ENCODE measurements at regions not wholly inside any gene's neighbourhood (a gene's known extent, or its start where the extent isn't known, plus 50 kb on each side); places are given as distances from the start of the nearest gene placed in this dataset.

DNA sequence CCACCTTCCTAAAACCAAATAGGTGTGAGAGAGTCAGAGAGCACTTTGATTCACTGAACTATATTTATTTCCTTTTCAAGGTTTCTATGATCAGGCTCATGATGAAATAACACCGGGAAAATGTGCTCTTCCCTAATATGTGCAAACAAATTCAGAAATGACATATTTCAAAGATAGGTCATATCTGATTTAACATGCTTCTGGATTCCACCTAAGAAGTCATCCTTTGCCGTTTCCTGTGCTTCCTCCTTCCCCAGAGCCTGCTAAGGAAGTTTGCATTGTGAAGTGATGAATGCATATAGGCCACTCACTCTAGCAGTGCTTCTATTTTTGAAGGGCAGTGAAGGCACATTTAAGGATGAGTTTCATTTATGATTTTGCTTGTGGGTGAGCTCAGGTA is 327.6 kb downstream of the TDRD15 start:
- no peak for DNase-seq

DNA sequence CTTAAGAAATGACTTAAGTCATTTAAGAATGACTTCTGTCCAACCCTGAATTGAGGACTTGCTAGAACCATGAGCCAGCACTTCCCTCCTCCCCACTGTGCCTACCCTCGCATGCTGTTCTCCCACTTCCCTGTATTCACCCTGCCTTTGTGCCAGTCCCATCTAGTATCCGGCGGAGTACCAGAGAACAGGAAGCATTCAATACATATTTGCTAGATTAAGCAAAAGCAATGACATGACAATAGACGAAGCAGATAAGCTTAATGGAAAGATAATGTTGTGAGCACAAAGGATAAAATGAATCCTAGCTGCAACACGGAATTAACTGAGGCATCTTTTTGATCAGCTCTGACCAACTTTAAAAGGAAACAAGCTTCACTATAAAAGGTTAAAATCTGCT is 328.5 kb downstream of the TDRD15 start:
- no peak for DNase-seq

DNA sequence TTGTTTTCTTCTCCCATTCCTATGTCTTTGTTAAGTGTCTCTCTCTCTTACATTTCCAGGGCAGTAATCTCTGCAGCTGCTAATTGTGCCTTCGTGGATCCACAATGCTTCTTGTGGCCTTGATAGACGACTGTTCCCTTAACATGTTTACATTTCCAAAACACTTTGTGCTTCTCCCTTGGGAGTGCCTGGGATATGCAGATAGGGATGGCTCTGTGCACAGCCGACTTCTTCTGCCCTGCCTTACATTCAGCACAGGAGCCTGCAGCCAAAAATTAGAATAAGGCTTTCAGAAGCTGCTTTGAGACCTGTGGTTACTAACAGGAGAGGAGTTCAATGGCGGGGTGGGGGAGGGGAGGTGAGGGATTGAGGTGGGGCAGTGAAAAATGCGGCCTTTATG is 328.9 kb downstream of the TDRD15 start:
- DNase-seq = no peak

DNA sequence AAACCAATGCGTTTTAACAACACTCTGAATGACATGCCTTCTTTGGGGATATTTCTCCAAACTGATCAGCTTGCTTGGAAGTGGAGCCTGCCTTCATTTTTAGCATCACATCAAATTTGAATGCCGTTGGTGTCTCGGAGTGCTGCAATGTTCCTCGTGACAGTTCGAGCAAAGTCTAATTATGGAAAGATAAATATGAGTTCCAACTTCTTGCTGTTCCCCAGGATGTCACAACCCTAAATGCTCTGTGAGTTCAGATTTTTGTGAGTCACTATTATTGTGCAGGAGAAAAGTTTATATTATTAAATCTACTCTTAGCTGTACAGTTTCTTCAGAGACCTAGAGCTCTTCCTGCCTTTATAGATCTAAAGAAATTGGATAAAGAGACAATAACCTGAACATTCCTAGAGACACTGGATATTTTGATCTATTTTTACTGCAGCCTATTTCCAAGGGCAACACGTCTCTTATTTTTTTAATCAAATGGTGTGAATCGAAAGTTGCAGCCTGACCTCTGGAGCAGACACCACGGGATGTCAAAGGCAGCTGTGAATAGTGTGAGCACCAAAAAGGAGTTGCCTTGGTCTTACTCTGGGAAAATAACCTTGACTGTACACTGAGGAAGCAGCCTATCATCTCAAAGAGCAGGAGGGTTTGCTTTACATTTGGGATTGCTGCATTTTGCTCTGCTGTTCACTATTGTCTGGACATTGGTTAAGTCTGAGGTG is 330.1 kb downstream of the TDRD15 start:
- DNase-seq = no peak

DNA sequence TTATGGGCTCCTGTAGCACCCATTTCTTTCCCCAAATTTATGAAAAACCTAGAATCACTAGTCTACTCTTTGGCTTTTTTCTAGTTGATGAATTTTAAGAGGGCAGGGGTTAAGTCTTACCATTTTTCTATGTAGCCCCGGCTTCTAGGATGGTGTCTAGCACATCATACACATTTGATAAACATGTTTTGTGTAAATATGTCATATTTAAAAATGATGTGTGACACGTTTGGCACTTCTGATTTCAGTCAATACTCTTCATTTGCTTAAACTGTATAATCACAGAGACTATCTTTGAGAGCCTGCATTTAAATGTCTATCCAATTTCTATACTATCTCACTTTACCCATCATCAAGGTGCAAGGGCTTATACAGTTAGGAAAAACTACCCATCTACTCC is 331.1 kb downstream of the TDRD15 start:
- no peak for DNase-seq

DNA sequence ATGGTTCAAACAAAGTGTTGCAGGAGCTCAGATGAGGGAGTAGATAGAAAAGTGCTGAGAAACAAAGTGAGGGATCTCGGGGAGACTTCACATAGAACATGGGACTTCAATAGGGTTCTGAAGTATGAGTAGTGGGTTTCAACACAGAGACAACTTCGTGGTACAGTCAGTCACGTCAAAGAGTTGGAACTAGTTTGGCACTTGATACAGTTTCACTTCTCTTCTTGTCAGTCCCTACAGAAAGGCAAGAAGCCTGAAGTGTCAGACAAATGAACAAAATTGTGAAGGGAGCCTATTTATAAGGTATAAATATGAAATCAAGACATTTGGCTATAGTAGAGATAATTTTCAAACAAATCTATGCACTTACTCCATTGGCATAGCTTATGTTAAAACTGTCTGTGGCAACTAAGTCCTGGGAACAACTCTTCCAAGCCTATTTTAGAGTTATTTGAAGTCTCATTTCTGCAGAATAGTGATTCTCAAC is 338.0 kb downstream of the TDRD15 start:
- DNase-seq = no peak

DNA sequence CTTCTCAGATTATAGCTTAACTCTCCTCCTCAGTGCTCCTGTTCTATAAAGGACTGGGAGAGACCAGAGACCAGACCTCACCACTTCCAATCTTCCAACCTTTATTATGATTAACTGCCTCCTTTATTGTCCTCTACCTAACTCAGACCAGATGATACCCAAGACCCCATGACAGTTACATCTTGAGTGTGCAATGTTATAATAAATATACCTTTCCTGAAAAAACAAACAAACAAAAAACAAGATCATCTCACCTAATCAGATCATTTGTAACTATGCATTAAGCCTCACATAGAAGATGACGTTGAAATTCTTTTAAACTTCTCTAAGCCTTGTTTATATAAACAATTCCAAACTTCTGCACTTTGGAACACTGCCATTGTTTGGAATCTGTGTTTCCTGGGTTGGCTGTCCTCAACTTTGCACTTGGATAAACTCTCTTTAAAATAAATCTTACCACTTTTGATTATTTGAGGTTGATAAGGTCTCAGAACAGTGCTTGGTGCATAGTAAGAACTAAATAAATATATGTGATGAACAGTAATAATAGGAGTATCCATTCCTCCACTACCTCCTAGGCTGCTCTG is 342.7 kb downstream of the TDRD15 start:
- no peak for DNase-seq

DNA sequence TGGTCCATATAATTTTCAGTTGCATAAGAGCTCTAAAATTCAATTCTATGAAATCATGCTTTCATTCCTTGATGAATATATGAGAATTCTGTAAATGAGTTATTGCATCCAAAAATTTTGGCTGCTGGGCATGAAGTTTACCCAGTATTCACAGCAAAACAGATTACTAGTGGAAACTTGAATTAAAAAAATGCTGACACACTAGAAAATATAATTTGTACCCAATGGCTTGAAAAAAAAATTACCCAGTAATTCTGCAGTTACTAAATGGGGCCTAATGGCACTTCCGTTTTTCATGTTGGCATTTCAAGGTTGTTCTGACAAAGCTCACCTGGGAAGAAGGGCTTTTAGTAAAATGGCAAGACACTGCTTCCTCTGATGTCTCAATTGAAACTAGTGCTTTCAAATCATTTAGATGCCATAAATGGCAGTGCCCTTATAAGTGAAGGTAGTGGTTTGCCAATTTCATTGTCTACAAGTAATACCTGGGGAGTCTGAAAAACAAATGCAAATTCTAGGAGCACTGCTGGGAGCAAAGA is 343.6 kb downstream of the TDRD15 start:
- no peak for DNase-seq

DNA sequence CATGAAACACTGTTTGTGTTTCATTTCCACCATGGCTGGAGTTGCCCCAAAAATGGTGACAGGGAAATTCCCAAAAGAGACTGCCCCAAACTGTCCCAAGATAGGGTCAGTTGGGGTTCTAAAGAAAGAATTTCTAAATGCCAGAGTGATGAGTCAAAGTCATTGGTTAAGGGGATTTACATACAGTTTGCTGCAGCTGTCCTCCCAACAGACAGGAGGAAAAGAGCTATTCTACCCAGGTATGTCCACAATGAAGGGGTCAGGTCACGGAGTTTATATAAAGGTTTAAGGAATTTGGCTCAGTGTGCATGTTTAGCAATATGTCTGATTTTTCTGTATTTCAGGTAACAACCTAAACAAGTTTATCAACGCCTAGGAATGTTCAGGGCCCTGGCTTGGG is 344.1 kb downstream of the TDRD15 start:
- DNase-seq = no peak

DNA sequence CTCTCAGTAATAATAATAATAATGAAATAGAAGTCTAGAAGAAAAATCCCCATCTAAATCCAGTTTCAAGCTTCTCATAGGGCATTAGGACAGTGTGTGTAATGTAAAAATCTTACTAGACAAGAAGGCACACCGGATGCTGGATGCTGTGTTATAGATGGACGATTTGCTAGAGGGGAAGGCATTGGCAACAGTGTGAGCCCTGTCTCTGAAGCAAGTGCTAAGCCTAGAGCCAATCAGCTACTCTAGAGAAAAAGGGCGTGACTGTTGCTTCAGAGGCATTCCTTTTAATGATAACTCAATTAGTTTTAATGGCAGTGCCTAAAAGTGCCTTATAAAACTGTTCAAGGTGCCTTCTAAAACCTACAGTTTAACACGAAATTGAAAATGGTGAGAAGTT is 344.9 kb downstream of the TDRD15 start:
- no peak for DNase-seq

DNA sequence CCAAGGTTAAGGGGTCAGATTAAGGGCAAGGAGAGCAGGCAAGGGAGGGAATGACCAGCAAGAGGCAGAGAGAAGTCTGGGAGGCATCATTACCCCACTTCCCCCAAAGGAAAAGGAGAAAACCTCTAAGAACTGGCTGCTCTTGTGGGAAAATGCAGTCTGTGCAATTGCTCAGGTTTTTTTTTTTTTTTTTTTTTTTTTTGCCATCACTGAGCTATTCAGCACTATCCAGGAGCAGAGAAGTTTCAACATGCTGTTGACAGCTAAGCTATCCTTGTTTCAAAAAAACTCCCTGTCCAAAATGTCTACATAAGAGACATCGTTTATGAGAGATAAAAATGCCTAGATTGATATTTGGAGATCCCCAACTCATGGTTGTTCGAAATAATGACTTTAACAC is 345.4 kb downstream of the TDRD15 start:
- no peak for DNase-seq

DNA sequence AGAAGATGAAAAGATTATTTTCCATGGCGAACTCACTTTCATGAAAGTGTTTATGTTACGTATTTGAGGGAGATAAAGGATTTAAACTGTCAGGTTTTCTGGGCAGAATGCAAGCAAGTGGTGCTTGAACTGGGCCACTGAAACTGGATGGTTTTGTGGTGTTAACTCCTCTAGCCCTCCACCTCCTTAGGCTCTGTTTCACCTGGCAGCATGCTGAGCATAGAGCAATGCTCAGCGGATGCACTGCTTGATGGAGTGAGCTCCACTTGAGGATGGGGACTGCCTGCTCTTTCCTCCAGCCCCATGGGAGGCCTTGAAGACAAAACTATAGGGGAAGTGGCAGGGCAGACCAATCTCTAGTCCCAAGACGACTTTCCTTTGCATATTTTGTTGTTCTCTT is 345.8 kb downstream of the TDRD15 start:
- DNase-seq = no peak

DNA sequence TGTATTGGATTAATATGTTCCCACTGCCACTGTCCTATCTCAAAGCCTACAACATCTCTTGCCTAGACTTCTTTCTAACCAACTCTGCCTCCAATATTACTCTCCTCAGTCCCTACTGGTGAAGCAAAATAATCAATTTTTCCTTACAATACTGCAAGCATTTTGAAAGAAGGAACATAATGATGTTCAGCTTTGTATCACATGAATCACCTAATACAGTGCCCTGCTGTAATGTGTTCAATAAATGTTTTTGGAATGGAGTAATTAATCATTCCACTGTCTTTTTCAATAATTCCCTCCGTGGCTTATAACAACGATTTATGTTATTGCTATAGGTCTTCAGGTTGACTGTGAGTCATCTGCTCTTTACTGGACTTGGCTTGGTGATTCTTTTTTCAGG is 356.4 kb downstream of the TDRD15 start:
- DNase-seq = no peak

DNA sequence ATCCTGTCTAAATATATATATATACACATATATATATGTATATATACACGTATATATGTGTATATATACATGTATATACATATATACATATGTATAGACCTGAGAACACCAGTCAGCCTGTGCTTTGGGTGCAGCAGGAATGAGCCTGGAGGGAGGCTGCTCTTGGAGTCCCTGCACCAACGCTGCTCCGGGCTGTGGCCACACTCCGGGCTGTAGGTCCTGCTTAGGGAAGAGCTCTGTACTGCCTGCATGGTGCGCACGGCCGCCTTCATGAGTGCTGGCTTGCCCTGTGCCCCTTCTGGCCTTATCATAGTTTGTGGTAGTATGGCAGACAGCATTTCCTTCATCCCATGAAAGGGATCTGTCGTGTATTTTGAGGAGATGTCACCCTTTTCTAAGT is 360.9 kb downstream of the TDRD15 start:
- DNase-seq = no peak

DNA sequence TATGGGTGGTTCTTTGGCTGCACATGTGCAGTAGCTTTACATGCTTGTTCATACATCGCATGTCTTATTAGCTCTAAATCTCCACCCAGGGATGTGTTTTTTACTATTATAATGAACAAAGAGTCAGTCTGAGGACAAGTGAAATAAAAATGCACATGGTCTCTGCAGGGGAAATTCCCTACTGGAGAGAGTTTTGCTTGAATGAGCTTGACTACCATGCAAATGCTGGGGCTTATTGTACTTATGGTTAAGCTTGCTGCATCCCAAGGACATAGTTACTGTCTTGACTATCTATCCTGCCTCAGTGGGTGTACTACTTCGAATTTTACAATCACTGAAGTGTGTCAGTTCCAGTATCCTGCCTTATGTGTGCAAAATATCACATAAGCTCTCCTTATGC is 362.7 kb downstream of the TDRD15 start:
- DNase-seq = no peak

DNA sequence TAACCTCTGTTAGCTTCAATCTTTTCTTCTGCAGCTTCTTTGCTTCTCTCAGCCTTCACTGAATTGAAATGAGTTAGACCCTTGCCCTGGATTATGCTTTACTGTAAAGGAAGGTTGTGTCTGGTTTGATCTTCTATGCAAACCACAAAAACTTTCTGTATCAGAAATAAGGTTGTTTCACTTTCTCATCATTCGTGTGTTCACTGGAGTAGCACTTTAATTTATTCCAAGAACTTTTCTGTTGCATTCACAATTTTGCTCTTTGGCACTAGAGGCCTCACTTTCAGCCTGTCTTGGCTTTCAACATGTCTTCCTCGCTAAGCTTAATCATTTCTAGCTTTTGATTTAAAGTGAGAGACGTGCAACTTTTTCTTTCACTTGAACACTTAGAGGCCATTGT is 365.3 kb downstream of the TDRD15 start:
- DNase-seq = no peak

DNA sequence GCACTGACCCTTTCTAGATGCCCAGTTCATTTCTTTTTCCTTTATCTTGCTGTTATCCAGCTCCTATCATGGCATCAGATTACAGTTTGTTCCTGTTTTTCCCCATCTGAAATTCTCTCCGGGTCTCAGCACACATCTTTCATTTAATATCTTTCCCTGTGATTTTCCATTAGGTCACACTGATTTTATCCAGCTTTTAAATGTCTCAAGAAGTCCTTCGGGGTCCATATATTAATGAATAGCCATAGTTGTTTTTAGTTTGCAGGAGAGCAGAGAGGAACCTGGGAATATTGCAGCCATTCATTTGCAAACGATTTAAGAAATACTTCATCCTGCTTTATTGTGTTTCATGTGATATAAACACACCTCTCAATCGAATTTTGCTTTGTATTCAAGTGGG is 374.2 kb downstream of the TDRD15 start:
- DNase-seq = no peak

DNA sequence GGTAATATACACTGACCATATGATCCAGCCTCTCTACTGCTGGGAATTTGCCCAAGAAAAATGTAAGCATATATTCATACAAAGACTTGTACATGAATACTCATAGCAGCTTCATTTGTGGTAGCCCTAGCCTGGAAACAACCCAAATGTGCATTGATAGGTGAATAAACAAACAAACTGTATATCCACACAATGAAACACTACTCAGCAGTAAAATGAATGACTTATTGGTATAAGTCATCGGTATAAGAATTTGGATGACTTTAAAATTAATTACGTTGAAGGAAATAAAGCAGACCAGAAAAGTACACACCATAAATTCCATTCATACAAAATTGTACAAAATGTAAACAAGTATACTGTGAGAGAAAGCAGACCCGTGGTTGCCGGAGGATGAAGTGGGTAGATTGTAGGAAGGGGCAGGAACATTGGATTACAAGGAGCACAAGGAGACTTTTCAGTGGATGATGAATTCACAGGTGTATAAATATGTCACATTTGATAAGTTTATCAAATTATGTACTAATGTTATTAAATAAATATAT is 376.7 kb downstream of the TDRD15 start:
- DNase-seq = no peak

DNA sequence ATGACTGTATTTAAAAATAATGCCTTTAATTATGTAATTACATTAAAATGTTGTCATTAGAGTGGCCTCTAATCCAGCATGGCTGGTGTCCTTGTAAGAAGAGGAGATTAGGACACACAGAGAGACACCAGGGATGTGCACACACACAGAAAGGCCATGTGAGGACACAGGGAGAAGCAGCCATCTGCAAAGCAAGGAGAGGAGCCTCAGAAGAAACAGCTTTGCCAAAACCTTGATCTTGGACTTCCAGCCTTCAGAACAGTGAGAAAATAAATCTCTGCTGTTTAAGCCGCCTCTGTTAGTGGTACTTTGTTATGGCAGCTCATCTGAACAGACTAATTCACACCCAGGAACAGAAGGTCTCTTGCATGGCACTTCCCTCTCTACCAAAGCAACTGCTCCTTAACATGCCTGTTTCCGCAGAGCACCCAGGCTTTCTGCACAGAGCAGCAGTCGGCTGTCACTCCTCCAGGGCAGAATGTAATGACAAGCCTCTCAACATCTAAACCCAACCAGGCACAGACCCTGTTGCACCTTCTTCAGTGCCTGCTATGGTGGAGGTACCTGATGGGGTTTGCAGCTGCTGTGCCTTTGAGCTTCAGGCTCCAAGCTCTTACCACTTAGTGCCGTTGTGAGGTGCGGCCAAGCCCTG is 377.7 kb downstream of the TDRD15 start:
- DNase-seq = no peak

DNA sequence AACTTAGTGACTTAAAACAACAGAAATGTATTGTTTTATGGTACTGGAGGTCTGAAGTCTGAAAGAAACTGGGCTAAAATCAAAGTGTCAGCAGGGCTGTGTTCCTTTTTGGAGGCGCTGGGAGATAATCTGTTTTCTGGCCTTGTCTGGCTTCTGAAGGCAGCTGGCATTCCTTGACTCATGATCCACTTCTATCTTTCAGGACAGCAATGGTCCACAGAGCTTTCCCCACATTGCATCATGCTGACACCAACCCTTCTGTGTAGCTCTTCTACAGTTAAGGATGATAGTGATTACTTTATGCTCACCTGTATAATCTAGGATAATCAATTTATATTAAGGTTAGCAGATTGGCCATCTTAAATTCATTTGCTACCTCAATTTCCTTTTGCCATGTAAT is 392.1 kb downstream of the TDRD15 start:
- no peak for DNase-seq

DNA sequence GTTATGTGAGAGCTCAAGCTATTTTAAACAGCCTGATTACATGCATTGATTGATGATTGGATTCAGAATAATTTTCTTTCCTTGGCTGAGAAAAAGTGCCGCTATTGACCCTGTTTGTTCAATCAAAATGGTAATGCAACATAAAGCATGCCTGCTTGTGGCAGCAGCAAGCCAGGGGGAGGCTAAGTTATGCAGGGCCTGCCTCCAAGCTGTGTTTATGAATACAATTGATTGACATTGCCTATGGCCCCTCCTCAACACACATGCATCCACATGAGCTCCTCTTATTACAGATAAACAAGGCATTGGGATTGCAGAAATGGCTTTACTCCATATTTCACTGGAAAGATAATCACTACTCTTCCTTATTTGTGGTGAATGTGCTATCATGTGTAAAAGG is 395.6 kb downstream of the TDRD15 start:
- no peak for DNase-seq

DNA sequence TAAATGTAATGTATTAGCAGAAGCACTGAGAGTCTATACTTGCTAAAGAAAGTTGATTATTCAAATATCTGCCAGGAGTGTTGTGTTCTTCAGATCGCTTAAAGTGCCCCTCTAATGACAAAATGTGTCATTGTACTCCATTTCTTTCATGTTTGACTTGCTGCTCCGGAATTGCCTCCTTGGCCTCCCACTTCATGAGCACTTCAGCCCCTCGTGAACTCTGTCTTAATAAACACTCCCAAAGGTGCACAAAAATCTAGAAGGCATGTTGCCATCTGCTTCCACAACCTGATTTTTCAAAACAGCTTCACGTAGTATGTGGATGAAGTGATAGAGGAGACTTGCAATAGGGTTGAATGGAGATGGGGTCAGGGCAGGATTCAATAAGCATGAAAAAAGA is 396.1 kb downstream of the TDRD15 start:
- no peak for DNase-seq

DNA sequence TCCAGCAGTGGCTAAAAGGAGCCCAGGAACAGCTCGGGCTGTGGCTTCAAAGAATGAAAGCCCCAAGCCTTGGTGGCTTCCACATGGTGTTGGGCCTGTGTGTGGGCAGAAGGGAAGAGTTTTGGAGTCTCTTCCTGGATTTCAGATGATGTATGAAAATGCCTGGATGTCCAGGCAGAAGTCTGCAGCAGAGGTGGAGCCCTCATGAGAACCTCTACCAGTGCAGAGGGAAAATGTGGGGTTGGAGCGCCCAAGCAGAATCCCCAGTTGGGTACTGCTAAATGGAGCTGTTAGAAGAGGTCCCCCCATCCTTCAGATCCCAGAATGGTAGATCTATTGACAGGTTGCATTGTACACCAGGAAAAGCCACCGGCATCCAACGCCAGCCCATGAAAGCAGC is 412.1 kb downstream of the TDRD15 start:
- no peak for DNase-seq

DNA sequence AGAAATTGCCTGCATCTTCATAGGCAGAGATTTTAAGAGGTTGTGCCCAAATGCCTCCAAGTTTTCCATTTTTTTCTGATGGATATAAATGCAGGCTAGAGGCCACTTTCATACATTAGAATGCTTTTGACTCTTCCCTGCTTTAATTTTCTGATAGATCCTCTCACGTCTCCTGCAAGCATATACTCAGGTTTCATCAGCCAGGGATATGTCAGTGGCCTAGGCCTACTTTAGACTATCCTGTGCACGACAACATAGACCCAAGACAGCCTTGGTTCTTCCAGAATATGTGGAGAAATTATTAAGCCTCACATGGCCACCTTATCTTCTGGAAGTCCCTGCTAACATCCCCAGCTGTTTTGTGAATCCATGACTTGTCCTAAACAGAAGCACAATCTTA is 415.9 kb downstream of the TDRD15 start:
- DNase-seq = no peak
